ENCODE measurements at regions not wholly inside any gene's neighbourhood (a gene's known extent, or its start where the extent isn't known, plus 50 kb on each side); places are given as distances from the start of the nearest gene placed in this dataset.

GRCh38 chr1:68677684-68678351 lies 180.9 kb upstream of the DEPDC1 start:
- TF ChIP-seq, protein P1, sequence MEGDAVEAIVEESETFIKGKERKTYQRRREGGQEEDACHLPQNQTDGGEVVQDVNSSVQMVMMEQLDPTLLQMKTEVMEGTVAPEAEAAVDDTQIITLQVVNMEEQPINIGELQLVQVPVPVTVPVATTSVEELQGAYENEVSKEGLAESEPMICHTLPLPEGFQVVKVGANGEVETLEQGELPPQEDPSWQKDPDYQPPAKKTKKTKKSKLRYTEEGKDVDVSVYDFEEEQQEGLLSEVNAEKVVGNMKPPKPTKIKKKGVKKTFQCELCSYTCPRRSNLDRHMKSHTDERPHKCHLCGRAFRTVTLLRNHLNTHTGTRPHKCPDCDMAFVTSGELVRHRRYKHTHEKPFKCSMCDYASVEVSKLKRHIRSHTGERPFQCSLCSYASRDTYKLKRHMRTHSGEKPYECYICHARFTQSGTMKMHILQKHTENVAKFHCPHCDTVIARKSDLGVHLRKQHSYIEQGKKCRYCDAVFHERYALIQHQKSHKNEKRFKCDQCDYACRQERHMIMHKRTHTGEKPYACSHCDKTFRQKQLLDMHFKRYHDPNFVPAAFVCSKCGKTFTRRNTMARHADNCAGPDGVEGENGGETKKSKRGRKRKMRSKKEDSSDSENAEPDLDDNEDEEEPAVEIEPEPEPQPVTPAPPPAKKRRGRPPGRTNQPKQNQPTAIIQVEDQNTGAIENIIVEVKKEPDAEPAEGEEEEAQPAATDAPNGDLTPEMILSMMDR (IDR thresholded peaks at IDR 0.05) = no peak
- no peak for TF ChIP-seq POLR2A (IDR thresholded peaks at IDR 0.05)
